Inflammatory macrophage (primary cell): ENCODE measurements at regions not wholly inside any gene's neighbourhood (a gene's known extent, or its start where the extent isn't known, plus 50 kb on each side); places are given as distances from the start of the nearest gene placed in this dataset.
"Not testable (repeated sequence)": the region's sequence is repeated elsewhere in the genome, so short reads cannot be mapped to it uniquely, and the experiment has no call there.

Source experiments
- DNase-seq, 2 donors: peaks; one replicate each; pipeline ENCODE4 v3.0.0-alpha.2; 2020 to 2022

- not testable (repeated sequence) for DNase-seq
Observed at GRCh38 chr7:97928844-97929243, 56.6 kb upstream of the ASNS start.

DNA sequence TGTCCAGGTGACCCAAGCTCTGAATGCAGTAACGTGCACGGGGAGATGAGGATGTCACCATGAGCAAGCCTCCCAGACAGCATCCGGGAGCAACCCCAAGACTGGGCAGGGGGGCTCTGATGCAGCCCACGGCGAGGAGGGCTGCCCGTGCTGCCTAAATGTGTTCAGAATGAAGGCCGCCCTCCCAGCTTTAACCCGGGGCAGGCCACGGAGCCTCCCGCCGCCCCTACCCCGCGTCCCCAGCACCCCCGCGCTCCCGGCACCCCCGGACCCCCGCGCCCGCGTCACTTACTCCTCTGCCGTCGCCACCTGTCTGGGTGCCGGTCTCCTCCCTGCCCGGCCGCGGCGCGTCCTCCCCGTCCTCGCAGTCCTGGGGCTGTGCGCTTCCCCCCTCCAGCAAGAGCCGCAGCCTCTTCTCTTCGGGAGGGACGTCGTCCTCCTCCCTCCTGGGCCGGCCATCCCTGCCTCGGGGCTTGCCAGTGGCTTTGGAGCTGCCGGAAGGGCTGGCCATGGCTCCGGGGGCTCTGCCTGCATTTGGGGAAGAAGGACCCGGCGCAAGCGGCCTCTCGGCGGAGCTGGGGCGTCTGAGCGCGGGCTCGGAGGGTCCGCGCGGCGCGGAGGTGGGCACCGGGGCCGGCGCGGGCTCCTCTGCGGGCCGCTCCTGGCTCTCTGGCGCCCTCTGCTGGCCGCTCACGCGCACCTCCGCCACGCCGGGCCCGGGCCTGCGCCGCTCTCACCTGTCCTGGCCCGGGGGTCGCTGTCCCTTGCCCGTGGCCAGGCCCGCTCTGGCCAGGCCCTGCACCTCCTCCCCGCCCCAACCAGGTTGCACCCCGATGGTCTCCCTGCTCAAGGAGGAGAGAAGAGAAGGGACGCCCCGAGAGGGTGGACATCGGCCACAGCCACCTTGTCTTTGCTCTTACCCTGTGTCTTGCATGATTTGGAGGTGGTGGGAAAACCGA is 55.9 kb upstream of the ASNS start:
- peak in 1 of 2 donors; percentile 8 for DNase-seq
